DMS114 treated with DMSO at 0.1 percent for 48 hours (cell line): ENCODE measurements at regions not wholly inside any gene's neighbourhood (a gene's known extent, or its start where the extent isn't known, plus 50 kb on each side); places are given as distances from the start of the nearest gene placed in this dataset.

Experiments
- DNase-seq: peaks from one replicate; lab custom pipeline; 2025; ENCODE audit not compliant: unreplicated experiment; lab: John Stamatoyannopoulos, UW

DNA sequence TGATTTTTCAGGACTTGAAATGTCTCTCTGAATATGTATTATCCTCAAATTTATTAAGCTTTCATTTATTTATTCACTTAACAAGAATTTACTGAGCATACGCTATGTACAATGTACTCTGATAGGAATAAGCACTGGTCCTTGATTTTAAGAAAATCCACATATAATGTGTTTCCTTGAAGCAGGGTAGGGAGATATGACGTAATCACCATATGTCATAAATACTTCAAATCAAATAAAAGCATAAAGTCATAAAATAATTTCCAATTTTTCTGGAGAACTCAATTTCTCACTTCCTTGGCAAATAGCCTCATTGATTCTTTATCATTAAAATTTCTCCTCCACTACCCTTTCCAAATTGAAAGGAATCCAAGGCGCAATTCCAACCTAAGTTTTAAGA is 177.8 kb upstream of the GAP43 start:
- no peak for DNase-seq

DNA sequence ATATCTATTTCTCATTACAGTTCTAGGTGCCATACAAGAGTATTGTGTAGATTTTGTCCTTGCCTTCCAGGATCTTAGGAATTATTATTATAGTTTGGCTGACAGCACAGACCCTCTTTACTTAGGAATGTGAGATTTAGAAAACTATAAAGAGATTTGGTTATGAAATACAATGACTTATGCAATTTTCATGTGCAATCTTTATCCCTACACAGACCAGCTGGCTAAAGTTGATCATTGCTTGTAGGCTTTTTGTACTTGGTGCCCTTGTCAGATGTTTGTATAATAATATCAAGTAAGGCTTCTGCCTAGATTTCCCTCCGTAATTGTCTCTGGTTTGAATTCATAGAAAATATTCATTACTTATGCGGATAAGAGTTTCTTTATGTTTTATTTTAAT is 174.5 kb upstream of the GAP43 start:
- no peak for DNase-seq

GRCh38 chr3:115450036-115450435 is 173.3 kb upstream of the GAP43 start:
- DNase-seq, result no peak

GRCh38 chr3:115464036-115464435 is 159.3 kb upstream of the GAP43 start:
- DNase-seq, result no peak

DNA sequence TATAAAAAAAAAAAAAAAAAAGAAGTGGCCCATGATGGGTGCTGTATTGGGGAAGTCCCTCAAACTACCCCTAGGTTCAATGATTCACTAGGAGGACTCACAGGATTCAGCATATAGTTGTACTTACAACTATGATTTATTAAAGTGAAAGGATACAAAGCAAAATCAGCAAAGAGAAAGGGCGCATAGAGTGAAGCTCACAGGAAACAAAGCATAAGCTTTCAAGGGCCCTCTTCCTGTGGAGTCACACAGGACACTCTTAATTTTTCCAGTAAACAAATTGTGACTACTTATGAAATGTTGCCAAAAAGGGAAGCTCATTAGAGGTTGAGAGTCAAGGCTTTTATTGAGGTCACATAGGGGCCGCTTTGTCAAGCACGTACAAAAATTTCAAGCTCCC is 153.7 kb upstream of the GAP43 start:
- DNase-seq, result no peak

GRCh38 chr3:115470254-115470653 is 153.1 kb upstream of the GAP43 start:
- DNase-seq, result no peak

GRCh38 chr3:115475178-115476041 is 147.9 kb upstream of the GAP43 start:
- DNase-seq, result no peak

DNA sequence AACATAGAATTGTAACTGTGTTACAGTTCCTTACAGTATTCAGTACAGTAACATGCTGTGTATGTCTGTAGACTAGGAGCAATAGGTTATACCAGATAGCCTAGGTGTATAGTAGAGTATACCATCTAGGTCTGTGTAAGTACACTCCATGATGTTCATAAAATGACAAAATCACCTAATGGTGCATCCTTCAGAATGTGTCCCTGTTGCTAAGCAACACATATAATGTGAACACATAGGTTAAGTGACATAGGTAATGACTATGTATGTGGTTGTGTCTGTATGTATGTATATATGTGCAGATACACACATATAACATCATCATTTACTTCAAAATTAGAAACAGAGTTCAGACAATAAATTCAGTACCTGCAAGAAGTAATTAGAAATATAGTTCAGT is 146.8 kb upstream of the GAP43 start:
- no peak for DNase-seq

- no peak for DNase-seq
Observed at GRCh38 chr3:115478359-115478758, 145.0 kb upstream of the GAP43 start.

GRCh38 chr3:115486880-115487279 is 136.4 kb upstream of the GAP43 start:
- no peak for DNase-seq

DNA sequence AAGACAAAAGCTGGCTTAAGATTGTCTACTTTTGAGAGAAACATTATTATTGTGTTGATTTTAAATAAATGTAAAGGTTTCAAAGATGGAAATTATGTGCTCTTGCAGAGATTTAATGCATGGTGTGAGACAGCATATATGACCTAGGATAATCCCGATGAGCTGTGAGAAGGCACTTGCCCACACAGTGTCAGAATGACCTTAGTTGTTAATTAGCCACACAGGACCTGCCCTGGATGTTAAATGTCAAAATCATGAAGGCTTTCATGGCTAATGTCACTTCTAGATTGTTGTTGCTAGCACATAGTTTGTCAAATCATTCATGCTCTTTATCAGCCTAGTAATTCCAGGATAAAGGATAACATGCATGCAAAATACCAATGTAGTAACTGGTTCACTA is 135.3 kb upstream of the GAP43 start:
- DNase-seq, result no peak

DNA sequence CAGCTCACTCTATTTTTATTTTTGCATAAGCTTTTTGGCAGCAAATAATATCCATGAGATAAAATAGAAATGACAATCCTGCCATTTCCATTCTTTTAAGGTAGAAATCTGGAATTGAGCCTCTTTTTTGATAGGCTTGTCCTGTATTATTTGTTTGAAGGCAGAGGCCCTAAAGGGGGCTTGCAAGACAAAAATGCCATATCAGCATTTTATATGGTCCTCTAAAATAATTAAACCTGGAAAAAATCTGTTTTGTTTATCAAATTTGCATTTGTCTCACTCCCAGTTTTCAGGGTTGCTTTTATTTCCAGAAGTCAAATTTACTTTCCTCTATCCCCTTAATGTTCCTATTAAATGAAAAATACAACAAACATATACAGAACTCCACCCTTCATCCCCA is 134.9 kb upstream of the GAP43 start:
- no peak for DNase-seq

DNA sequence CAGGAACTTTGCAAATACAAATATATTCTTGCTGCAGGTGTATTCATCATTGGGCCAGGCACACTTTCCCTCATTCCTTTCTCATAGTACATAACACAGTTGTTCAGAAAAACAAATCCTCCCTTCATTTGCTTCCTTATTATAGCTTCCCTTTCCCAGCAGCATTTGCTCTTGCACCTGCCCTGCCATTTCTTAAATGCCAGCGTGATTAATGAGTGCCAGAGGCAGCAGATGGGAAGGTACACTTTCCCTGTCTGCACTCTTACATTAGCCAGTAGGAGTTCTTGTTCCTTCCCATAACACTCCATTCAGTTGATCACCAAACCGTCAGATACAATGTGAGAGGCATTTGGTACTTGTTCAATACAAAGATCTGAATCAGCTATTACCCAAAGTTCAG is 128.5 kb upstream of the GAP43 start:
- no peak for DNase-seq

- DNase-seq, result no peak
Observed at GRCh38 chr3:115498421-115498820, 124.9 kb upstream of the GAP43 start.

GRCh38 chr3:115498898-115499297 is 124.4 kb upstream of the GAP43 start:
- DNase-seq, result no peak

DNA sequence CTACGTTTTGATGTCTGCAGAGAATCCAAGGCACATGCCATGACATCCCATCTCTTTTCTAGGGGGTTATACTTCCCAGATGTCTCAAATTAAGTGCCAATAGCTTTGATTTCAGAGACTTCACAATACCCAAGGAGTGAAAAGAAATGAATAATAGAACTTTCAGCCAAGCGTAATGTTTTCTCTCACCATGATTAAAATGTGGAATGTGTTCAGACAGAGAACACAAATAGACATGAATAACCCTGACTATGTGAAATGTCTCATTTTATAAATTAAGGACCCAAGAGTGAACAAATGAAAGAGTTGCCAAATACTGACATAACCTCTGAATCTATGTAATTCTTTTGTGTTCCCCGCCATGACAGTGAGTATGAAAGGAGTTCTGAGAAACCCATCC is 123.6 kb upstream of the GAP43 start:
- no peak for DNase-seq

DNA sequence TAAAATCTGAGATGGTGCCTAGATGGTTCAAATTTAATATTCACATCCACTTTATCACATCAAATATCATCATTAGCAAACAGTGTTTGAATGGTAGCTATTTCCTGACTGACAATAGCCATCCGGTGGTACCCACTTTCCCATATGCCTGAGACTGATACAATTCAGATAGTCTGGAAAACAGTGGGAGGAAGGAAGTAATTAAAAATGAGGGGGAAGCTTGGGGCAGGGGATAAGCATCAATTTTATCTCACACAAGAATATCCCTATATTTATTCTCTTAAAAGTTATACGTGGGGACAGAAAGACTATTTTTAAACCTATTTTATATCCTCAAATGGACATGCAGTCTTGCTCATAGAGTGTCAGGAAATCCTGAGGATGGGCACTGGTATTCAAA is 122.5 kb upstream of the GAP43 start:
- DNase-seq, result no peak

GRCh38 chr3:115502128-115502527 is 121.2 kb upstream of the GAP43 start:
- no peak for DNase-seq

DNA sequence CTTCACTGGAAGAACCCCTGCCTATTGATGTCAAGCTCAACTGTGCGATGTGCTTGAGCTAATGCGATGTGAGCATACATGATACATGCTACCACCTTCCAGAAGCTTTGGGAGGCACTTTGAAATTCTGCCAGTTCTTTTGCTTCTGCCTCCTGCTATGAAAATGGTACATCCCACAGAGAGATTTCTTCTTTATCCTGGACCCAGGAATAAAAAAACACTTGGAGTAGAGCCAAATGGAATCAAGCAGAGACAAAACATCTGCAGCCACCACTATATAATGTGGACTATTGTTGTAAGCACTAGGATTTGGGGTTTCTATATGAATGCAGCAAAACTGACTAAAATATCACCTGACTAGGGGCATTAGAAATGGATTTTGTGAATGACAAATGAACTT is 119.9 kb upstream of the GAP43 start:
- DNase-seq, result no peak

DNA sequence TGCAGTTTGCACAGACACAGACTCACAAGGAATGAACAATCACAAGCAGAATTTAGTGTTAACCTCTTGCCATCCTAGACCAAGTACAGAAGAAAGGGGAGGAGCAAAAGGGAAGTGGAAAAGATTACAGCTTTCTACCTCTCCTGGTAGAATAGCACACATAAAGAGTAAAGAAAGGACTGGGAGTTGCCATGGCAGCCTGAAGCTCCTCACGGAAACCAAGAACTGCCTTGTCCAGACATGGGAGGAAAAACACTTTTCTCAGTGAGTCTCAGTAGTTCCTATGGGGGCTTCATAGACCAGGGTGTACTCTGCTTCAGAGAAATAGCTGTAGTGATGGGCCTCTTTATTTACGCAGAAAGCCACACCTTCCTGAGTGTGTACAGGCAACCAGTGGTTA is 114.7 kb upstream of the GAP43 start:
- no peak for DNase-seq

DNA sequence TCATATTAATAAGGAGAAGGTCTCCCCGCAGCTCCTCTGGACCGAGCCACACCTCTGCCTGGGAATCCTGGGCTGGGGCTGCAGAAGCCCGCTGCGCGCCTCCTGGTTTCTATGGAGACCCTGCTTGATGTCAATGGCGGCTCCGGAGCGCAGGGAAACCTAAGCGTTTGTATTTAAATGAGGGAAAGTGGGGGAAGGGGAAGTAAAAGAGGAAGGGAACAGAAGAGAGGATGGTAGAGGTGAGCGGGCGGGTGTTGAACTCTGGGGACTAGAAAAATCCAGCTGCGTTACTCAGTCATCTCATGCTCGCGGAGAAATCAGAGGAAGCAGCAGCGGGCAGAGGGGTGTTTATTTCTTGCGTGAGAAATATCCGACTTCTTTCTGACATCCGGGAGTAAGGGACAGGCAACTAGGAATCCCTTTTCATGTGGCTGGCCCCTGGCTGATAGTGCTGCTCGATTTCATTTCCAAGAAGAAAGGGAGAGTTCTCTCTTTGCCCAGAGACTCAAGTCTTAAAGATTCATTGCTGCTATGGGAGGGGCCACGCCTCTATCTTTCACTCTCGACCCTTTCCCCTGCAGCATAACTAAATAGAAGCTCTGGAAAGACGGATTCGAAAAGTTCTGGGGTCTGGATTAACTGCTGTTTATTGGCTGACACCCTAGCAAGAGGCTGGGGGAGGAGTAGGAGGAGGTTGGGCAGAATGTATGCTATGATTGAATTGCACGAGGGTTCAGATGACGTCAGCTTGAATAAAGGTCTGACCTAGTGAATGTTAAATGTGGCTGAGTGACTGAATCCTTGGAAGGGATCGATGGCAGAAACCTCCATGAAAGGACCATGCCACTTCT is 110.5 kb upstream of the GAP43 start:
- DNase-seq, result no peak

GRCh38 chr3:115513416-115513800 is 109.9 kb upstream of the GAP43 start:
- no peak for DNase-seq
